ENCODE measurements at regions not wholly inside any gene's neighbourhood (a gene's known extent, or its start where the extent isn't known, plus 50 kb on each side); places are given as distances from the start of the nearest gene placed in this dataset.

GRCh38 chr1:233788687-233789086 is 115.8 kb upstream of the SLC35F3 start (continued):
- TF ChIP-seq NANOG (IDR thresholded peaks at IDR 0.05; ENCODE audit: borderline replicate concordance) (no peak), ZNF114 (CRISPR knock-in tag; IDR thresholded peaks at IDR 0.05) (no peak), POLR2AphosphoS5 (IDR thresholded peaks at IDR 0.05; ENCODE audit: low read depth) (no peak), CREB1 (CRISPR knock-in tag; IDR thresholded peaks at IDR 0.05; ENCODE audit: low read depth) (no peak), ETS1 (IDR thresholded peaks at IDR 0.05) (no peak), JUNB (IDR thresholded peaks at IDR 0.05; ENCODE audit: unreplicated experiment) (no peak)
- TF ChIP-seq, protein P1, sequence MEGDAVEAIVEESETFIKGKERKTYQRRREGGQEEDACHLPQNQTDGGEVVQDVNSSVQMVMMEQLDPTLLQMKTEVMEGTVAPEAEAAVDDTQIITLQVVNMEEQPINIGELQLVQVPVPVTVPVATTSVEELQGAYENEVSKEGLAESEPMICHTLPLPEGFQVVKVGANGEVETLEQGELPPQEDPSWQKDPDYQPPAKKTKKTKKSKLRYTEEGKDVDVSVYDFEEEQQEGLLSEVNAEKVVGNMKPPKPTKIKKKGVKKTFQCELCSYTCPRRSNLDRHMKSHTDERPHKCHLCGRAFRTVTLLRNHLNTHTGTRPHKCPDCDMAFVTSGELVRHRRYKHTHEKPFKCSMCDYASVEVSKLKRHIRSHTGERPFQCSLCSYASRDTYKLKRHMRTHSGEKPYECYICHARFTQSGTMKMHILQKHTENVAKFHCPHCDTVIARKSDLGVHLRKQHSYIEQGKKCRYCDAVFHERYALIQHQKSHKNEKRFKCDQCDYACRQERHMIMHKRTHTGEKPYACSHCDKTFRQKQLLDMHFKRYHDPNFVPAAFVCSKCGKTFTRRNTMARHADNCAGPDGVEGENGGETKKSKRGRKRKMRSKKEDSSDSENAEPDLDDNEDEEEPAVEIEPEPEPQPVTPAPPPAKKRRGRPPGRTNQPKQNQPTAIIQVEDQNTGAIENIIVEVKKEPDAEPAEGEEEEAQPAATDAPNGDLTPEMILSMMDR (conservative IDR thresholded peaks at IDR 0.05; ENCODE audit: low read depth in 2 of 2): no peak

- Histone ChIP-seq H4K20me1 (replicated peaks; ENCODE audit: insufficient read depth) (no peaks in the 10 kb centered on the region), H3K27ac (ENCODE audit: low read depth) (no peak overlapping the region), H3F3A (replicated peaks; ENCODE audit: low read depth) (no peaks in the 10 kb centered on the region), H3K27me3 (ENCODE audit: insufficient read depth) (no peaks in the 10 kb centered on the region), H3K36me3 (ENCODE audit: insufficient read depth) (no peaks in the 10 kb centered on the region), H3K4me2 (no peak overlapping the region), H3K9me2 (ENCODE audit: insufficient read depth) (no peaks in the 10 kb centered on the region), H3K4me1 (ENCODE audit: insufficient read depth) (no peaks in the 10 kb centered on the region), H3K79me2 (replicated peaks; ENCODE audit: insufficient read depth) (no peaks in the 10 kb centered on the region), H2AFZ (peak overlapping the region; percentile 9; the same call in 1 of the 2 replicates), H3K4me3 (no peak overlapping the region)
- ATAC-seq (no peak), DNase-seq (ENCODE audit: low spot score) (no peak)
- Mint-ChIP-seq H3K9me3 (peaks cover 18% of the 10 kb centered on the region; the same call in 2 of the 3 replicates), H3K27ac (no peak overlapping the region), H3K4me3 (no peak overlapping the region), H3K36me3 (ENCODE audit: low read depth) (peaks cover 4% of the 10 kb centered on the region; the same call in 1 of the 3 replicates), H3K4me1 (0 out of 3 replicates have a peak, but pooled peaks cover 4% of the 10 kb centered on the region), H3K27me3 (ENCODE audit: insufficient read depth, low read depth, poor library complexity) (peaks cover 2% of the 10 kb centered on the region)
- TF ChIP-seq ZNF331 (CRISPR knock-in tag; IDR thresholded peaks at IDR 0.05; ENCODE audit: low read depth) (no peak), NANOG (IDR thresholded peaks at IDR 0.05; ENCODE audit: borderline replicate concordance) (no peak)
Measured at GRCh38 chr1:233790121-233790520, 114.4 kb upstream of the SLC35F3 start.

DNA sequence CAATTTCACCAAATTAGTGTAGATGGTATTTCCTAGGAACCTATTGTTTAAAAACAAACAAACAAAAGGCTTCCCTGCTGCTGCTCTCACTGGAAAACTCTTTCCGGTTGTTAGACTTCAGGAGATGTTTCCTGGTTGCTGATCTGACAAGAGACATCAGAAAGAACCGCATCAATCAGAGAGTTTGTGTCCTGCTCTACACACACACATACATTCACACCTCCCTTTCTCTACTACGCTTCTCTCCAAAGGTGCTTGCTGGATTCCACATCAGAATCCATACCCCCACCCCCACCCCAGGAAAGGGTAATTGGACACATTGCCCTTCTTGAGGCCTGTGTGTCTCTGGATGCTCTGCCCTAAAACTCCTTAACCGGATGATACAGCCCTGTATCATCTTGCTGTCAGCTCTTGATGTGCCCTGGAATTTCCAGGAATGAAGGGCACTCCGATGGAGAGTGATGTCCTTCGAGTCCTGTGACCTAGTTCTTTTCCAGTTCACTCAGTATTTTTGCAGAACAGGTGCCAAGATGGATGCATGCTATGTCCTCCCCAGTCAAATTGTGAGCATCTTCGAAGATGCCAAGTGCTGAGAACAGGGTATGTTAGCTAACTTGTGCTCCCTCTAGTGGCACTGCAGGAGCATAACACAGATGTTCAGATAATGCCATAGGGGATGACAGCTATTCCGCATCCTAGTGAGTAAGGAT is 113.7 kb upstream of the SLC35F3 start:
- H3K27ac ChIP-seq (ENCODE audit: low read depth): no peak overlapping the region
- H3K4me3 ChIP-seq: no peak overlapping the region
- TF ChIP-seq REST (IDR thresholded peaks at IDR 0.05; ENCODE audit: unreplicated experiment) (no peak), EZH2 (IDR thresholded peaks at IDR 0.05; ENCODE audit: low read depth, unreplicated experiment) (no peak), ETS1 (IDR thresholded peaks at IDR 0.05) (no peak), NANOG (IDR thresholded peaks at IDR 0.05; ENCODE audit: borderline replicate concordance) (no peak), ZNF114 (CRISPR knock-in tag; IDR thresholded peaks at IDR 0.05) (no peak)
- TF ChIP-seq, protein P1 (conservative IDR thresholded peaks at IDR 0.05; ENCODE audit: low read depth in 2 of 2): peak; percentile 96 to 100
- H3K9me2 ChIP-seq (ENCODE audit: insufficient read depth): 0 out of 2 replicates have a peak, but pooled peaks cover 6% of the 10 kb centered on the region
- H3K4me1 ChIP-seq (ENCODE audit: insufficient read depth): no peaks in the 10 kb centered on the region
- no peak overlapping the region for H3K4me2 ChIP-seq
- Mint-ChIP-seq H3K9me3 (peaks cover 19% of the 10 kb centered on the region; the same call in 2 of the 3 replicates), H3K27me3 (ENCODE audit: insufficient read depth, low read depth, poor library complexity) (peaks cover 2% of the 10 kb centered on the region), H3K36me3 (ENCODE audit: low read depth) (peaks cover 4% of the 10 kb centered on the region; the same call in 1 of the 3 replicates), H3K4me3 (no peak overlapping the region), H3K4me1 (0 out of 3 replicates have a peak, but pooled peaks cover 4% of the 10 kb centered on the region), H3K27ac (no peak overlapping the region)
- H4K20me1 ChIP-seq (replicated peaks; ENCODE audit: insufficient read depth): no peaks in the 10 kb centered on the region
- peak; percentile 98 for ATAC-seq
- peak; percentile 78 for DNase-seq (ENCODE audit: low spot score)
- H3K27me3 ChIP-seq (ENCODE audit: insufficient read depth): no peaks in the 10 kb centered on the region
- H3F3A ChIP-seq (replicated peaks; ENCODE audit: low read depth): no peaks in the 10 kb centered on the region
- H2AFZ ChIP-seq: 0 out of 2 replicates have a peak overlapping the region, but pooled peaks have one; percentile 9
- no peaks in the 10 kb centered on the region for H3K36me3 ChIP-seq (ENCODE audit: insufficient read depth)
- H3K79me2 ChIP-seq (replicated peaks; ENCODE audit: insufficient read depth): no peaks in the 10 kb centered on the region

Measured in GM23338 (cell line).